DOHH2 (cell line): ENCODE measurements at regions not wholly inside any gene's neighbourhood (a gene's known extent, or its start where the extent isn't known, plus 50 kb on each side); places are given as distances from the start of the nearest gene placed in this dataset.

ENCODE experiments used
- CTCF ChIP-seq: fragments of 200-600 bp; sonication (generic); IDR thresholded peaks from one replicate; pipeline ENCODE4 v1.5.1; 2014; ENCODE audit warnings: antibody characterized with exemption, mild to moderate bottlenecking, low read depth, low read length; ENCODE audit not compliant: poor library complexity, severe bottlenecking
- EZH2phosphoT487 ChIP-seq: fragments of 200-600 bp; sonication (generic); IDR thresholded peaks from 2 replicates; pipeline ENCODE4 v1.6.1; 2017; ENCODE audit warnings: borderline replicate concordance, mild to moderate bottlenecking, antibody characterized with exemption, low read length, moderate library complexity, mixed read lengths

DNA sequence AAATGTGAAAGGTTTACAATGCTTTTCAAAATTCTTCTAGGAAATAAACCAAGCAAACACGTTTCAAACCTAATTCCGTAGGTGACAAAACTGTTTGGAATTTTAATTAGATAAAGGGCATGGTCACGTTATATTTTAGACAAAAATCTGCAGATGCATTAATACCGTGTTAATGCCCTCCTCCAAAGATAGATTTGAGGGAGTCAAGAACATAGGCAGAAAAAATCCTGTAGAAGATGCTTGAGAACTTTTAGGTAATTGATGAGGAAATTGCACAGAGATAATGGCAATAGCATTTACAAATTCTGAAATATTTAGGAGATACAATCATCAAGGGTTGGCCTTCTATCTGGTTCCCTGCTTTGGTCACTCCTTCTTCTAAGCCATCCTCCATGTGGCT lies 212.6 kb downstream of the TMTC3 start:
- TF ChIP-seq CTCF (no peak), EZH2phosphoT487 (no peak)
